ENCODE measurements at regions not wholly inside any gene's neighbourhood (a gene's known extent, or its start where the extent isn't known, plus 50 kb on each side); places are given as distances from the start of the nearest gene placed in this dataset.

GRCh38 chr14:105818712-105819005, 292.3 kb downstream of the TMEM121 start (continued):
- TF ChIP-seq HES2 (IDR thresholded peaks at IDR 0.05) (no peak), ZNF302 (CRISPR knock-in tag; IDR thresholded peaks at IDR 0.05) (no peak), CEBPB (IDR thresholded peaks at IDR 0.05) (no peak), HMGXB4 (CRISPR knock-in tag; IDR thresholded peaks at IDR 0.05; ENCODE audit: borderline replicate concordance) (no peak)

- no peak for TF ChIP-seq MAX (IDR thresholded peaks at IDR 0.05)
- no peak for TF ChIP-seq RARB (CRISPR knock-in tag; IDR thresholded peaks at IDR 0.05)
- no peak for TF ChIP-seq HOXA7 (CRISPR knock-in tag; IDR thresholded peaks at IDR 0.05)
- TF ChIP-seq HEYL (CRISPR knock-in tag; IDR thresholded peaks at IDR 0.05) = no peak
- TF ChIP-seq FOXS1 (CRISPR knock-in tag; IDR thresholded peaks at IDR 0.05) = no peak
- TF ChIP-seq SREBF2 (IDR thresholded peaks at IDR 0.05) = no peak
- TF ChIP-seq SMC3 (IDR thresholded peaks at IDR 0.05) = no peak
- TF ChIP-seq RFX5 (IDR thresholded peaks at IDR 0.05) = no peak
- TF ChIP-seq ZNF302 (CRISPR knock-in tag; IDR thresholded peaks at IDR 0.05) = no peak
- TF ChIP-seq CHD2 (IDR thresholded peaks at IDR 0.05; ENCODE audit: low read length, partially characterized antibody) = no peak
- no peak for TF ChIP-seq REST (IDR thresholded peaks at IDR 0.05)
- TF ChIP-seq CEBPB (IDR thresholded peaks at IDR 0.05) = no peak
- no peak for TF ChIP-seq CTCF (IDR thresholded peaks at IDR 0.05)
- no peak for TF ChIP-seq EHMT2 (IDR thresholded peaks at IDR 0.05; ENCODE audit: low read depth)
- no peak for TF ChIP-seq NPAS2 (CRISPR knock-in tag; IDR thresholded peaks at IDR 0.05; ENCODE audit: borderline replicate concordance)
- no peak for TF ChIP-seq HES2 (IDR thresholded peaks at IDR 0.05)
- no peak for TF ChIP-seq FOSB (CRISPR knock-in tag; IDR thresholded peaks at IDR 0.05)
- TF ChIP-seq E2F6 (IDR thresholded peaks at IDR 0.05; ENCODE audit: borderline replicate concordance, low read depth) = no peak
- no peak for TF ChIP-seq KDM1A (IDR thresholded peaks at IDR 0.05; ENCODE audit: low read depth)
- TF ChIP-seq KDM5A (IDR thresholded peaks at IDR 0.05) = no peak
- CTCF ChIA-PET = interaction anchor here (0.6 to 1.0 kb wide), 3 partner anchors 16 to 323 kb away, joined by 3 read pairs; no protein-coding TSS in a partner anchor
- H3K9me3 ChIP-seq = peaks cover 3% of the 10 kb centered on the region; the same call in 1 of the 3 replicates
- no peak overlapping the region for H3K4me3 ChIP-seq
- H3K4me2 ChIP-seq = no peak overlapping the region
- ATAC-seq (no peak), FAIRE-seq (no peak), DNase-seq (ENCODE audit: low read depth in 1 of 2, low spot score in 1 of 2) (no peak)
- no peaks in the 10 kb centered on the region for H3K4me1 ChIP-seq
- WGBS (ENCODE audit: missing lambda C conversion rate) = 54% methylated on average over 6 of the region's 6 CpGs
- H3K27ac ChIP-seq = no peak overlapping the region
- POLR2A ChIA-PET = no interaction called here
These were observed 303.8 kb downstream of the TMEM121 start for GRCh38 chr14:105830171-105830570.
